ENCODE measurements at regions not wholly inside any gene's neighbourhood (a gene's known extent, or its start where the extent isn't known, plus 50 kb on each side); places are given as distances from the start of the nearest gene placed in this dataset.

DNA sequence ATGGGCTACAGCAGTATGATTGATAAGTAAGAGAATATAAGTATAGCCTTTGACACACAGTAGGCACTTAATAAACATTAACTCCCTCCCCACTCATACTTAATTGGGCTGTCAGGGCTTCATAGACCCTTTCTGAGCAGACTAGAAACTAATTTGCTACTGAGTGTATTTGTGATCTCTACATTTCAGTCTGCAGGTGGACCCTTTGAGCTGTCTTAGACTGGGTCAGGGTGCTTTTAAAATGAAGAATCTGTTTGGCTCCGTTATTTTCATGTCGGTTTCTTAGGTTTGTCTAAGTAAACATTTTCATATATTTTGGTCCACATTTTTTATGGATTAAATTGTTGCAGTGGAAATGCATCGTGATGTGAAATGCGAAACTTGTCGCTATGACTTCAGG, 50.3 kb upstream of the SELENOK start:
- Histone ChIP-seq H3K36me3 (no peaks in the 10 kb centered on the region), H3K4me3 (no peak overlapping the region), H3K4me1 (no peaks in the 10 kb centered on the region), H3K27me3 (peaks cover 15% of the 10 kb centered on the region), H3K27ac (no peak overlapping the region), H3K9me3 (no peaks in the 10 kb centered on the region)
- WGBS, 2 donors (ENCODE audit: low coverage in 1 of 2) = 39 to 55% methylated on average over 5 of the region's 5 CpGs
- no peak for DNase-seq
- intact Hi-C loops (cut with DNase I; ENCODE audit: low total_unique reads) (no loop called here), in situ Hi-C loops (cut with MboI; ENCODE audit: low pct_ligation_motif_present in 1 of 4, low pct_unique_long_range_greater_than_20kb in 1 of 4, low sequenced_read_pairs in 3 of 4) (loop anchor here in 1 of 4 donors (25.0 kb wide), 1 partner anchor 420 kb away; no protein-coding TSS in a partner anchor)
- TF ChIP-seq EP300 (IDR thresholded peaks at IDR 0.05; ENCODE audit: low read depth) = no peak
- TF ChIP-seq, protein P1, sequence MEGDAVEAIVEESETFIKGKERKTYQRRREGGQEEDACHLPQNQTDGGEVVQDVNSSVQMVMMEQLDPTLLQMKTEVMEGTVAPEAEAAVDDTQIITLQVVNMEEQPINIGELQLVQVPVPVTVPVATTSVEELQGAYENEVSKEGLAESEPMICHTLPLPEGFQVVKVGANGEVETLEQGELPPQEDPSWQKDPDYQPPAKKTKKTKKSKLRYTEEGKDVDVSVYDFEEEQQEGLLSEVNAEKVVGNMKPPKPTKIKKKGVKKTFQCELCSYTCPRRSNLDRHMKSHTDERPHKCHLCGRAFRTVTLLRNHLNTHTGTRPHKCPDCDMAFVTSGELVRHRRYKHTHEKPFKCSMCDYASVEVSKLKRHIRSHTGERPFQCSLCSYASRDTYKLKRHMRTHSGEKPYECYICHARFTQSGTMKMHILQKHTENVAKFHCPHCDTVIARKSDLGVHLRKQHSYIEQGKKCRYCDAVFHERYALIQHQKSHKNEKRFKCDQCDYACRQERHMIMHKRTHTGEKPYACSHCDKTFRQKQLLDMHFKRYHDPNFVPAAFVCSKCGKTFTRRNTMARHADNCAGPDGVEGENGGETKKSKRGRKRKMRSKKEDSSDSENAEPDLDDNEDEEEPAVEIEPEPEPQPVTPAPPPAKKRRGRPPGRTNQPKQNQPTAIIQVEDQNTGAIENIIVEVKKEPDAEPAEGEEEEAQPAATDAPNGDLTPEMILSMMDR (IDR thresholded peaks at IDR 0.05) = no peak
- no peak for TF ChIP-seq POLR2A (IDR thresholded peaks at IDR 0.05)
- TF ChIP-seq POLR2AphosphoS5 (IDR thresholded peaks at IDR 0.05) = no peak
